ENCODE measurements at regions not wholly inside any gene's neighbourhood (a gene's known extent, or its start where the extent isn't known, plus 50 kb on each side); places are given as distances from the start of the nearest gene placed in this dataset.

- H3K79me2 ChIP-seq, result no peaks in the 10 kb centered on the region
- H2AFZ ChIP-seq, result no peak overlapping the region
- no peaks in the 10 kb centered on the region for H3K9me3 ChIP-seq (ENCODE audit: control insufficient read depth, low read length)
- H3K4me2 ChIP-seq (ENCODE audit: low read length), result no peak overlapping the region
- no peaks in the 10 kb centered on the region for H3K36me3 ChIP-seq (ENCODE audit: control insufficient read depth, insufficient read depth, low read length)
- no peak overlapping the region for H3K9ac ChIP-seq
- H3K27ac ChIP-seq, result no peak overlapping the region
- H3K4me3 ChIP-seq (ENCODE audit: low read depth, low read length), result no peak overlapping the region
- H3K27me3 ChIP-seq (ENCODE audit: control insufficient read depth, insufficient read depth, low read length), result no peaks in the 10 kb centered on the region
- H3K4me1 ChIP-seq, result no peaks in the 10 kb centered on the region
- TF ChIP-seq CTCF (IDR thresholded peaks at IDR 0.05), result no peak
Observed at GRCh38 chr5:18024542-18024941, 390.3 kb downstream of the TAF11L14 start.

- Histone ChIP-seq H2AFZ (no peak overlapping the region), H3K79me2 (no peaks in the 10 kb centered on the region), H3K9ac (no peak overlapping the region), H3K27me3 (ENCODE audit: control insufficient read depth, insufficient read depth, low read length) (no peaks in the 10 kb centered on the region), H3K27ac (no peak overlapping the region), H3K36me3 (ENCODE audit: control insufficient read depth, insufficient read depth, low read length) (no peaks in the 10 kb centered on the region), H3K4me2 (ENCODE audit: low read length) (no peak overlapping the region), H3K4me1 (no peaks in the 10 kb centered on the region), H3K4me3 (ENCODE audit: low read depth, low read length) (no peak overlapping the region), H3K9me3 (ENCODE audit: control insufficient read depth, low read length) (no peaks in the 10 kb centered on the region)
- TF ChIP-seq CTCF (IDR thresholded peaks at IDR 0.05), result no peak
Observed at GRCh38 chr5:18027241-18027867, 393.1 kb downstream of the TAF11L14 start.

- Histone ChIP-seq H3K27me3 (ENCODE audit: control insufficient read depth, insufficient read depth, low read length) (no peaks in the 10 kb centered on the region), H3K4me2 (ENCODE audit: low read length) (no peak overlapping the region), H3K27ac (no peak overlapping the region), H3K4me1 (no peaks in the 10 kb centered on the region), H3K4me3 (ENCODE audit: low read depth, low read length) (no peak overlapping the region), H3K9ac (no peak overlapping the region), H2AFZ (no peak overlapping the region), H3K36me3 (ENCODE audit: control insufficient read depth, insufficient read depth, low read length) (no peaks in the 10 kb centered on the region), H3K79me2 (no peaks in the 10 kb centered on the region), H3K9me3 (ENCODE audit: control insufficient read depth, low read length) (no peaks in the 10 kb centered on the region)
- TF ChIP-seq CTCF (IDR thresholded peaks at IDR 0.05), result no peak
Observed at GRCh38 chr5:18028036-18028435, 393.8 kb downstream of the TAF11L14 start.

GRCh38 chr5:18032744-18033143 lies 398.5 kb downstream of the TAF11L14 start:
- H3K9ac ChIP-seq, result no peak overlapping the region
- no peaks in the 10 kb centered on the region for H3K4me1 ChIP-seq

More at GRCh38 chr5:18032744-18033143, 398.5 kb downstream of the TAF11L14 start:
- no peak overlapping the region for H3K4me2 ChIP-seq (ENCODE audit: low read length)
- H3K79me2 ChIP-seq, result no peaks in the 10 kb centered on the region
- H2AFZ ChIP-seq, result no peak overlapping the region
- no peak for TF ChIP-seq CTCF (IDR thresholded peaks at IDR 0.05)
- no peaks in the 10 kb centered on the region for H3K27me3 ChIP-seq (ENCODE audit: control insufficient read depth, insufficient read depth, low read length)
- no peak overlapping the region for H3K27ac ChIP-seq
- no peaks in the 10 kb centered on the region for H3K9me3 ChIP-seq (ENCODE audit: control insufficient read depth, low read length)
- no peaks in the 10 kb centered on the region for H3K36me3 ChIP-seq (ENCODE audit: control insufficient read depth, insufficient read depth, low read length)
- no peak overlapping the region for H3K4me3 ChIP-seq (ENCODE audit: low read depth, low read length)
